BJ (cell line): ENCODE measurements at regions not wholly inside any gene's neighbourhood (a gene's known extent, or its start where the extent isn't known, plus 50 kb on each side); places are given as distances from the start of the nearest gene placed in this dataset.

ENCODE experiments used
- CTCF ChIA-PET: fragments of 350-600 bp; formaldehyde crosslinking; extraction: SDS; loops from one replicate; lab custom pipeline; 2021; ENCODE audit warnings: antibody characterized with exemption, inconsistent platforms; lab: Yijun Ruan, JAX
- POLR2A ChIA-PET: fragments of 300-600 bp; sonication (Branson Sonifier 250); formaldehyde crosslinking; extraction: SDS; loops from one replicate; lab custom pipeline; 2021; ENCODE audit warnings: antibody characterized with exemption; lab: Charles Lee
- DNase-seq: peaks from one replicate; pipeline ENCODE4 v3.0.0-alpha.2; 2011; ENCODE audit warnings: low read depth
- H3K27me3 ChIP-seq: 2 replicates; pipeline ENCODE4 v1.6.0; 2011; ENCODE audit warnings: low read length; ENCODE audit not compliant: control insufficient read depth, insufficient read depth
- H3K36me3 ChIP-seq: 2 replicates; pipeline ENCODE4 v1.5.1; 2011; ENCODE audit warnings: low read length; ENCODE audit not compliant: control insufficient read depth, insufficient read depth
- H3K4me3 ChIP-seq: 2 replicates; pipeline ENCODE4 v1.5.1; 2011; ENCODE audit warnings: low read depth, mild to moderate bottlenecking, control low read depth, low read length
- TF ChIP-seq, protein P1 (sequence below): IDR thresholded peaks from 2 replicates; pipeline ENCODE4 v1.5.1; 2011; ENCODE audit warnings: low read depth, mild to moderate bottlenecking, control low read depth, inconsistent platforms, low read length, moderate library complexity; ENCODE audit not compliant: insufficient read depth

DNA sequence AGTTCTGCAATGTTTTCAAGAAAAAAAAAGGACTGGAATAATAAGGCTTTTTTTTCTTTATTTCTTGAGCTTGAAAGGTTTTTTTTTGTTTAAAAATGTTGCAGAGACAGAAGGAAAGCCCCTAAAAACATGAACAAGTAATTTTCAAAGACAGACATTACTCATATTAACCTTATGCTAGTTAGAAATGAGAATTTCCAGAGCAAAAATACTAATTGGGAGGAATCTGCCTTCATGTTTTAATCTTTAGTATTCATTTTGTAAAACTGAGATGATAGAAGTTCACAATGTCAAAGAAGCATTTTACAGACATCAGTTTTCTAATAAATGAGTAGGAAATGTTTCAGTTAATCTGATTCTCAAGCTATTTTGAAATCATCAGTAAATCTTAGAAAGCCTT, 1805.3 kb downstream of the PCDH7 start:
- no peaks in the 10 kb centered on the region for H3K36me3 ChIP-seq
- TF ChIP-seq, protein P1, sequence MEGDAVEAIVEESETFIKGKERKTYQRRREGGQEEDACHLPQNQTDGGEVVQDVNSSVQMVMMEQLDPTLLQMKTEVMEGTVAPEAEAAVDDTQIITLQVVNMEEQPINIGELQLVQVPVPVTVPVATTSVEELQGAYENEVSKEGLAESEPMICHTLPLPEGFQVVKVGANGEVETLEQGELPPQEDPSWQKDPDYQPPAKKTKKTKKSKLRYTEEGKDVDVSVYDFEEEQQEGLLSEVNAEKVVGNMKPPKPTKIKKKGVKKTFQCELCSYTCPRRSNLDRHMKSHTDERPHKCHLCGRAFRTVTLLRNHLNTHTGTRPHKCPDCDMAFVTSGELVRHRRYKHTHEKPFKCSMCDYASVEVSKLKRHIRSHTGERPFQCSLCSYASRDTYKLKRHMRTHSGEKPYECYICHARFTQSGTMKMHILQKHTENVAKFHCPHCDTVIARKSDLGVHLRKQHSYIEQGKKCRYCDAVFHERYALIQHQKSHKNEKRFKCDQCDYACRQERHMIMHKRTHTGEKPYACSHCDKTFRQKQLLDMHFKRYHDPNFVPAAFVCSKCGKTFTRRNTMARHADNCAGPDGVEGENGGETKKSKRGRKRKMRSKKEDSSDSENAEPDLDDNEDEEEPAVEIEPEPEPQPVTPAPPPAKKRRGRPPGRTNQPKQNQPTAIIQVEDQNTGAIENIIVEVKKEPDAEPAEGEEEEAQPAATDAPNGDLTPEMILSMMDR, result no peak
- POLR2A ChIA-PET, result no interaction called here
- DNase-seq, result no peak
- no peaks in the 10 kb centered on the region for H3K27me3 ChIP-seq
- no peak overlapping the region for H3K4me3 ChIP-seq
- CTCF ChIA-PET, result interaction anchor here (0.6 to 1.1 kb wide), 2 partner anchors 20 to 45 kb away, joined by 3 to 6 read pairs; no protein-coding TSS in a partner anchor

GRCh38 chr4:32544846-32545245, 1824.7 kb downstream of the PCDH7 start:
- POLR2A ChIA-PET, result no interaction called here
- no peaks in the 10 kb centered on the region for H3K27me3 ChIP-seq
- DNase-seq, result no peak
- no peak overlapping the region for H3K4me3 ChIP-seq
- TF ChIP-seq, protein P1, result no peak
- CTCF ChIA-PET, result no interaction called here
- no peaks in the 10 kb centered on the region for H3K36me3 ChIP-seq

DNA sequence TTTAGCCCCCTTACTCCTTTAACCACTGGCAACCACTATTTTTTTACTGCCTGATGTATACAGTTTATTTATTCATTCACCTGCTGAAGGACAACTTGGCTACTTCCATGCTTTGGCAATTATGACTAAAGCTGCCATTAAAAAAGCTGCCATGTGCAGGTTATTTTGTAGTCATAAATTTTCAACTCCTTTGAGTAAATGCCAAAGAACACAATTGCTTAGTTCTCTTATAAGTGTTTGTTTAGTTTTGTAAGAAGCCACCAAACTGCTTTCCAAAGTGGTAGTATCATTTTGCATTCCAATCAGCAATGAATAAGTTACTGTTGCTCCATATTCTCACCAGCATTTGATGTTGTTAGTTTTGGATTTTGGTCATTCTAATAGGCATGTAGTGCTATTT, 1831.8 kb downstream of the PCDH7 start:
- TF ChIP-seq, protein P1, result no peak
- POLR2A ChIA-PET, result no interaction called here
- Histone ChIP-seq H3K4me3 (no peak overlapping the region), H3K36me3 (no peaks in the 10 kb centered on the region), H3K27me3 (no peaks in the 10 kb centered on the region)
- CTCF ChIA-PET, result no interaction called here
- no peak for DNase-seq

DNA sequence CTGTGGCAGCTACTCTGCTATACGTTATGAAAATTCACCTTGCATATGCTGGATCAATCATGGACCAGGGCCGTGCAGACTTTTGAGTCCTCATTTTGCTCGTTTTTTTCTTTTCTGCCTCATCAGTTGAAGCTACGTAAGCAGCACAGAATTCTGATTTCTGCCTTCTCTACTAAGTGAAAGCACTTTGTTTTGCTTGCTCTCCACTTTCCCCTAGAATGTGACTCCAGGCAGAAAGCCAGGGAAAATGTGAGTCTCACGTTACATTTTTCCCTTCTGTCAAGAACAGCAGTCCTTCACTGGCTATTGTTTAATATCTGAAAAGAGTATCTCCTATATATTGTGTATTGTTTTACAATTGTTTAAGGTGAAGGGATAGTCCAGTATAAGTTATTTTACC, 1840.1 kb downstream of the PCDH7 start:
- no peak overlapping the region for H3K4me3 ChIP-seq
- no peaks in the 10 kb centered on the region for H3K36me3 ChIP-seq
- ChIA-PET CTCF (interaction anchor here (1.1 kb wide), 1 partner anchor 98 kb away, joined by 3 read pairs; no protein-coding TSS in a partner anchor), POLR2A (no interaction called here)
- no peak for DNase-seq
- no peaks in the 10 kb centered on the region for H3K27me3 ChIP-seq
- TF ChIP-seq, protein P1, result no peak

DNA sequence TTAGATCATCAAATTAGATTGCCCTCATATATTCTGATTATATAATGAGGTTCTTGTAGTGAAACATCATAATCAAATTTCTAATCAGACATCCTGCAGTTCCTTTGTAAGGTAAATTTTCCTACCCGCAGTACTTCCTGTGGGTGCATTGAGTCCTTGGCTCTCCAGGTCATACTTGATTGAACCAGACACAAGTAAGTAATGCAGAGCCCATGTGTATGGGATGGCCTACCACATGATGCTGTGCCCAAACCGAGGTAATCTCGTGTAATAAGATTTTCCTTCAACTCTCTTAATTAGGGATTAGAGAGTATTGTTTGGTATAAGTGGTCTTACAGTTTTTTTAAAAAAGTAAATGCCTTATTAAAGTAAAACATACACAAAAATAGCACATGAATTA, 1841.8 kb downstream of the PCDH7 start:
- TF ChIP-seq, protein P1, result no peak
- no peaks in the 10 kb centered on the region for H3K27me3 ChIP-seq
- H3K4me3 ChIP-seq, result no peak overlapping the region
- ChIA-PET CTCF (no interaction called here), POLR2A (no interaction called here)
- DNase-seq, result no peak
- no peaks in the 10 kb centered on the region for H3K36me3 ChIP-seq
